ENCODE measurements at regions not wholly inside any gene's neighbourhood (a gene's known extent, or its start where the extent isn't known, plus 50 kb on each side); places are given as distances from the start of the nearest gene placed in this dataset.

DNA sequence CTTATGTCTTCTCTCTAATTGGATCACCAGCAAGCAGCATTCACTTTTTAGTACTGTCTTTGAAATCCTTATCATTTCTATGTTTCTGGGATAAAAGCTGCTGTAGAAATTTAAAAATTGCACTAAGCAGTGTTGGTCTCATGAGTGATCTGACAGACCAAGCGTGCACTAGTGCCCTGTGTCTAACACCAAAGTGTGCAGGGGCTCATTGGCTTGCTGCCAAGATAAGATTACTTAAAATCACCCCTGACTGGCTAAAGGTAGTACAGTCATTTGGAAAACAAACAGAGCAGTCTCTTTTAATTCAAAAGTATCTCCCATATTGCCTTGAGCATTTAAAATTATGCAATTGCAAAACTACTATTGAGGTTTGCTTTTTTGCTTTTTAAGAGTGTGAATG is 304.6 kb downstream of the ARAP2 start:
- TF ChIP-seq CTCF (IDR thresholded peaks at IDR 0.05) (no peak), POLR2AphosphoS5 (IDR thresholded peaks at IDR 0.05) (no peak), POLR2A (IDR thresholded peaks at IDR 0.05) (no peak)
